Activated CD4-positive, alpha-beta T cell treated with anti-CD3 and anti-CD28 coated beads for 48 hours (primary cell): ENCODE measurements at regions not wholly inside any gene's neighbourhood (a gene's known extent, or its start where the extent isn't known, plus 50 kb on each side); places are given as distances from the start of the nearest gene placed in this dataset.
A peak's percentile ranks its signal among the peaks of the same experiment; 100 is the strongest.

Source experiments
- DNase-seq: peaks from one replicate; pipeline ENCODE4 v3.0.0-alpha.2; 2020

- no peak for DNase-seq
Measured at GRCh38 chr5:68455216-68455615, 239.7 kb downstream of the PIK3R1 start.

DNA sequence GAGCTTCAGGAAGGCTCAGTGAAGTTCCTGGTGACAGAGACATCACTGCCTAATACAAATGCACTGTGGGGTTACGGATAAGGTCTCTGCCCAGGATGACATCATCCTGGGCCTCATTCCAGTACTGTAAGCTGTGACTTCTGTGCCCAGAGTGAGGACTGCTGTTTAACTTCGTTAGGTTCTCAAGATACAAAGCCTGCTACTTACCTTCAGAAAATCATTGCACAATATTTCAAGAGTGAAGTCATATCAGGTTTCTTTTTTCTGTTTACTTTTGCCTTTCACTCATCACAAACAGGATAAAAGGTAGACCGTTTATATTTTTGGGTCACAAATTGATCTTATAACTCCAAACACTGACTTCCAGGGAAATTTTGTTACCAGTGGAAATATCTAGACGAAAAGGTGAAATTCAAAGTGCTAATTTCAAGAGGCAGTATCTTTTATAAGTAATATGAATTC, 241.2 kb downstream of the PIK3R1 start:
- no peak for DNase-seq

GRCh38 chr5:68457285-68457684, 241.7 kb downstream of the PIK3R1 start:
- no peak for DNase-seq

- DNase-seq = no peak
Measured at GRCh38 chr5:68458416-68459021, 243.0 kb downstream of the PIK3R1 start.

DNA sequence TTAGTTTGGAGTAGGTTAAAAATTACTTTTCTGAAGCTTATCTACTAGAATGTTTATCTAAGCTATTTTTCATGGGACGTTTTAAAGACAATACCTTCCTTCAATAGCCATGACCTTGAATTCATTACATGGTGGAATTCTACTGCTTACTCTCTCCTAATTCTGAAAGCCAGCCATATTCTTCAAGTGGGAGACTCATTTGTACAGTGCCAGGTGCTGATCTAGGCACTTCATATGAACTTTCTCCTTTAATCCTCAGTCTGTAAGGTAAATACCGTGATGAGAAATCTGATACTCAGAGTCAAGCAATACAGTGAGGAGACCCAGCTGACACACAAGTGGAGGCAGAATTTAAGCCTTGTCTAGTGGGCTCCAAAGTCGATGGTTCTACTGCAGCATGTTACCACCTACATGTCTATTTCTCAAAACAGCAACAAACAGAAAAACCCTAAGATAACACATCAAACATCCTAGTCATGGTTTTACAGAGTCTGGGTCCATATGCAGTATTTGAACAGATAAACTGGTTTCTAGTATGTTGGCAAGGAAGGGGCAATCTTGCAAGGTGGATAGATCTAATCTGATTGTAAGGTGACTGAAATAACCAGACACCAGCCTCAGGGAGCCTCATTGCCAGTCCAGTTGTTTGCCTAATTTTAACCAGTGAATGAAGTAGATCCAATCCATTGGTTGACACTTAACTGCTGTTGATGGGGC, 243.7 kb downstream of the PIK3R1 start:
- DNase-seq = no peak

- no peak for DNase-seq
Measured at GRCh38 chr5:68459810-68460139, 244.2 kb downstream of the PIK3R1 start.

DNA sequence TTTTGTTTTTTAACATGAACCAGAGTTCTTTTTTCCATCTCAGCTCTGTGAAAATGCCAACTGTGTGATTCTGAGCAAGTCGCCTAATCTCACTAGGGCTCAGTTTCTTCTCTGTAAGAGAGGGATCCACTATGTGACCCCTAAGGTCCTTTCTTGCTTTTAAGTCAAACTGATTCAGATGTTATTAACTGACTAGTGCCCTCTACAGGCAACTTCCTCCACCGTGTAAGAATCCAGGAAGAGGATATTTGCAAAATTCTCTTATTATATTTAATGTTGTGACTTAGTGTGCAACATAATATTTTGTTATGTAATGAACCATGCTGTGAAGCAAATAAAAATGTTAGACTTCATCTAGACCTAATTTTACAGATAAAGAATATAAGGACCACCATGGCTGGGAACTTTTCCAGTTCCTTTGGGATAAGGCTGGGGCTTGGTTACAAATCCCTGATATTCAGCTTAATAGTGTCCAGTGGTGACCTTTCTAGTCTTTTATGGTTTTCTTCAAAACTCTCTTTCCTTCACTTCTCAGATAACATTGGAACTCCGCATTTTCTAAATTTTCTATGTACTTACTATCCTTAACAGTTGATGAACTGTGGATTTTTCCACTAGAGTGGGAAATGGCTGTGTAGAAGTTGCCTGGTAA, 244.7 kb downstream of the PIK3R1 start:
- peak; percentile 50 for DNase-seq

GRCh38 chr5:68463606-68464005, 248.1 kb downstream of the PIK3R1 start:
- DNase-seq = no peak

- peak; percentile 72 for DNase-seq
Measured at GRCh38 chr5:68464424-68464823, 248.9 kb downstream of the PIK3R1 start.

- peak; percentile 40 for DNase-seq
Measured at GRCh38 chr5:68465133-68465532, 249.6 kb downstream of the PIK3R1 start.

GRCh38 chr5:68465934-68466551, 250.5 kb downstream of the PIK3R1 start:
- DNase-seq = no peak

DNA sequence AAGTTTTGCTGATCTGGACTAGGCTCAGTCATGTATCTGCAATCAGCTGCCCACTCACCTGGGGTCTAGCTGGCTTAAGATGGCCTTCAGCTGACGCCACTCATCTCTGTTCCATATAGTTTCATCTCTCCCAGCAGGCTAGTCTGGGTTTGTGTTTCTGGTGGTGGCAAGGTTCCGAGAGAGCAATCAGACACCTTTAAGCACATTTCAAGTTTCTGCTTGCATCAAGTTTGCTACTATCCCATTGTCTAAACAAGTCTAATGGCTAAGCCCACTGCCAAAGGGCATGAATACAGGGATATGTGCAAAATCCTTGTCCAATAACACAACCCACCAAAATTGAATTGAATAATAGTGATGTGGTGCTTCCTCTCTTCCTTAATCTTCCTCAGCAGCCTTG, 251.7 kb downstream of the PIK3R1 start:
- DNase-seq = no peak

- DNase-seq = no peak
Measured at GRCh38 chr5:68467794-68468193, 252.2 kb downstream of the PIK3R1 start.

- no peak for DNase-seq
Measured at GRCh38 chr5:68468322-68468721, 252.8 kb downstream of the PIK3R1 start.

- no peak for DNase-seq
Measured at GRCh38 chr5:68475476-68475983, 260.0 kb downstream of the PIK3R1 start.

DNA sequence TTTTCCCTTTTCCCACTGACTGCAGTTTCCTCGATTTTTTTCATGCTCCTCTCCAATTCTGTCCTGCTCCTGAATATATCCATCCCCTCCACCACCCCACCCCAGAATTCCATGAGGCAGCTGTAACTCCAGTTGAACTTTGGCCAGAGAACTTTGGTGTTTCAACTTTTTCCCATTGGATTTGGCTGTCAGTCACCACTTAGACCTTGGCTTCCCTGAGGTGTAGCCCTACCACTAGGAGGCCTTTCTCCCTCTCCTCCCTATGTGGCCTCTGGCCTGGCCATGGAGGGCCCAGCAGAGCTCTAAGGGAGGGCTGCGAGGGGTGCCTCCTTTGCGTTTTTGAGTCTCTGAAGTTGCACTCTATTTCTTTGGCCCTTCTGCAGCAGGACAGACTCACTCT, 261.3 kb downstream of the PIK3R1 start:
- DNase-seq = no peak

GRCh38 chr5:68478301-68479095, 262.9 kb downstream of the PIK3R1 start:
- no peak for DNase-seq

DNA sequence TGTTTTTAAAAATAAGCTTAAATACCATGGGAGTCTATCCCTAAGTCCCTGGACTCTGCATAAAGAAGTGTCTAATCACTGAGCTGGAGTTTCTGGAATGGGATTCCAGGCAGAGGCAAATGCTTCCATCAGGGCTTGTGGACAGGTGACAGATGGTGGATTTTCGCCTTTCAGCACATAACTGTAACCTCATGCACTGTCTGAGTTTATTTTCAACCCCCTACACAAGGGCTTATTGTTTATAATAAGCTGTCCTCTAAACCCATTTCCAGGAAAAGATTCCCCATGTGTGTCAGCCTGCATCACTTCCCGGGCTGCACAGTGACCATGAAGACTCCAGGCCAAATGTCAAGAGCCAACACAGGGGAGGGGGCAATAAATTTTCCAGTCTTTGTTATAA, 264.0 kb downstream of the PIK3R1 start:
- no peak for DNase-seq

DNA sequence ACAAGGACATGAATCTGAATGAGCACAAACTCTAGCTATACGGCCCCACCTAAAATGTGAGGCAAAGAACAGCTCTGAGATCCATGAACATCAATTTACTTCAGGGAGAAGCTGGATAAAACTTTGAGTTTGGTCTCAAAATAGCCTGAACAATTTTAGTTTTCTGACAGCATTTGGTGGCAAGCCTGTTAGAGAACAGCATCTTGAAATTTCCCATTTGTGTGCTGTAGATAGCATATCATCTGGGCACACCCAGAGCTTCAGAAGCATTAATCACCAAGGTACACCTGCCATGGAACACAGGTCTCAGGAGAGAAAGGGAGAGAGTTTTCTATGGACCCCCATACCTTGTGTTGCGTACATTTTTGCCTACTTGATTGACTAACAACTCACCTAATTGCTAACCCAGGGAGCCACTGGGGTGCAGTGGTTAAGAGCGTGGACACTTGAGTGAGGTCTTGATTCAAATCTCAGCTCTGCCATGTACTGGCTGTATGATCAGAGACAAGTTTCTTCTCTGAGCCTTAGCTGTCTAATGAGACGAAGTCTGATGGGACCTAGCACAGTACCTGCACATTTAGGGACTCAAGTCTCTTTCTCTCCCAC, 264.9 kb downstream of the PIK3R1 start:
- DNase-seq = no peak

- no peak for DNase-seq
Measured at GRCh38 chr5:68482199-68482598, 266.6 kb downstream of the PIK3R1 start.

DNA sequence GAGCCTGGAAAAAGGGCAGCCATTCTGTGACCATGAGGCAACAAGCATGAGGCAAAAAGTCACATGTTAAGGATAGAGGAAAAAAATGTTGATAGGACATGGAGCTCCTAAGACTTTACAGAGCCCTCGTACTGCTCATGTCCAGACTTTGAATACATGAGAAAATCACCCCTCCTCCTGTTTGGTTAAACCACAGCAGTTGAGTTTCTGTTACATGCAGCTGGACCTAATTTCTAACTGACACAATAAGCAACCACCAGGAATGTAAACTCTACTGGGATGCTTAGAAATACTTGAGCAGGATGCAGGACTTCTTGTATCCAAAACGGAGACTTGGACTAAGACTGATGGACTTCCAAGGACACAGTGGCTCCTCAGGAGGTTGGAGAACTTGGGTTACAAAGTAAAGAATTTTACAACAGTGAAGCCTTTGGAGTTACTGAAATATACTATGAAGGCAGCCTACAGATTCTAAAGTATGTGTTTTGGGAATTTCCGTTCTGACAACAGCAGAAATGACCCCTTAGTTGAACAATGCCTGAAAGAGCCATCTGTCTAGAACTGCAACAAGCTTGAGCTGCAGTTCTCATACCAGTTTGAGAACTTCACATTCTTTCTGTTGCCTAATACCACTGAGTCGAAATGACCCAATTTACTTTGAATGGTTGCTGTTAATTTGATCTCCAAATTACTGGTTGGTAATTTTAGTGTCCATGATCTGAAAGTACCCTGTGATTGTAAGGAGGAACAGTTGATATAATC, 268.9 kb downstream of the PIK3R1 start:
- no peak for DNase-seq

- no peak for DNase-seq
Measured at GRCh38 chr5:68489556-68489955, 274.0 kb downstream of the PIK3R1 start.
